A673 (cell line): ENCODE measurements at regions not wholly inside any gene's neighbourhood (a gene's known extent, or its start where the extent isn't known, plus 50 kb on each side); places are given as distances from the start of the nearest gene placed in this dataset.

Experiments
- CTCF ChIP-seq: fragments of 300-800, 200-600 bp; sonication (generic); conservative IDR thresholded peaks from 2 replicates; pipeline ENCODE4 v1.5.1; 2017; ENCODE audit warnings: low read depth, mild to moderate bottlenecking, antibody characterized with exemption, low read length, moderate library complexity, mixed read lengths
- EZH2 ChIP-seq: fragments of 200-600 bp; sonication (generic); IDR thresholded peaks from 2 replicates; pipeline ENCODE4 v1.6.1; 2017; ENCODE audit warnings: borderline replicate concordance, low read depth, mild to moderate bottlenecking, mixed read lengths, antibody characterized with exemption, low read length; ENCODE audit not compliant: poor library complexity, severe bottlenecking

GRCh38 chr22:49228431-49229037, 599.1 kb downstream of the BRD1 start:
- TF ChIP-seq CTCF (no peak), EZH2 (no peak)
